Nephron (organoid): ENCODE measurements at regions not wholly inside any gene's neighbourhood (a gene's known extent, or its start where the extent isn't known, plus 50 kb on each side); places are given as distances from the start of the nearest gene placed in this dataset.
"Not testable (repeated sequence)": the region's sequence is repeated elsewhere in the genome, so short reads cannot be mapped to it uniquely, and the experiment has no call there.

Source experiments
- H3K27ac Mint-ChIP-seq, 3 experiments: 2 replicates each; pipeline ENCODE4 v1.8.0; 2020; ENCODE audit warnings: mixed read lengths in 3 of 3, mild to moderate bottlenecking in 2 of 3, moderate library complexity in 1 of 3
- H3K27me3 Mint-ChIP-seq: 2 replicates; pipeline ENCODE4 v1.8.0; 2021; ENCODE audit warnings: low read depth, mild to moderate bottlenecking, moderate library complexity, mixed read lengths
- H3K36me3 Mint-ChIP-seq: 2 replicates; pipeline ENCODE4 v1.8.0; 2020; ENCODE audit warnings: low read depth, mixed read lengths
- H3K4me1 Mint-ChIP-seq: 2 replicates; pipeline ENCODE4 v1.8.0; 2020; ENCODE audit warnings: mixed read lengths
- H3K4me3 Mint-ChIP-seq, 3 experiments: 2 replicates each; pipeline ENCODE4 v1.8.0; 2020; ENCODE audit warnings: mild to moderate bottlenecking in 3 of 3, mixed read lengths in 3 of 3, moderate library complexity in 2 of 3
- H3K9me3 Mint-ChIP-seq: 2 replicates; pipeline ENCODE4 v1.8.0; 2020; ENCODE audit warnings: mixed read lengths
- CTCF ChIP-seq, 3 experiments: fragments of 200-600 bp; sonication (generic); IDR thresholded peaks; one replicate each; pipeline ENCODE4 v1.5.0; 2021; ENCODE audit warnings: antibody characterized with exemption in 3 of 3; ENCODE audit not compliant: unreplicated experiment in 3 of 3

DNA sequence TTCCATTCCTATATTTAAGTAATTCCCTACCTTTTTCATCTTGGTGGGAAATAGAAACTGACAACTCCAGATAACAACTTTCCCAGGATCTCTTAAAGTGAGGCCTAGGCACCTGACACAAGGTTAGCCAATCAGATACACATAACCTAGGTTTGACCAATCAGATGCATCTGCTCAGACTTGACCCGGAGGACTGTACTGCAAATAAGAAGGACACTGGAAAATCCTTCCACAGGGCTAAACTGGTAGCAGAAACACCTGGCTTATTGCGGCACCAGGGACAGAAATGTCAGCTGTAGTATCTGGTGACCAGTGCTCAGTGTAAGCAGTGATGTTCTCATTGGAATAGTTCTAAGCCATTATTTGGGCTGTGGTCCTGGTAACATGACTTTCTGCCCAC is 204.5 kb upstream of the SLCO3A1 start:
- no peaks in the 10 kb centered on the region for H3K27me3 Mint-ChIP-seq
- no peaks in the 10 kb centered on the region for H3K4me1 Mint-ChIP-seq
- TF ChIP-seq CTCF (IDR thresholded peaks at IDR 0.05; ENCODE audit: unreplicated experiment in 3 of 3), result no peak
- no peak overlapping the region for H3K4me3 Mint-ChIP-seq
- H3K36me3 Mint-ChIP-seq, result no peaks in the 10 kb centered on the region
- H3K27ac Mint-ChIP-seq, result no peak overlapping the region
- H3K9me3 Mint-ChIP-seq, result peaks cover 3% of the 10 kb centered on the region

DNA sequence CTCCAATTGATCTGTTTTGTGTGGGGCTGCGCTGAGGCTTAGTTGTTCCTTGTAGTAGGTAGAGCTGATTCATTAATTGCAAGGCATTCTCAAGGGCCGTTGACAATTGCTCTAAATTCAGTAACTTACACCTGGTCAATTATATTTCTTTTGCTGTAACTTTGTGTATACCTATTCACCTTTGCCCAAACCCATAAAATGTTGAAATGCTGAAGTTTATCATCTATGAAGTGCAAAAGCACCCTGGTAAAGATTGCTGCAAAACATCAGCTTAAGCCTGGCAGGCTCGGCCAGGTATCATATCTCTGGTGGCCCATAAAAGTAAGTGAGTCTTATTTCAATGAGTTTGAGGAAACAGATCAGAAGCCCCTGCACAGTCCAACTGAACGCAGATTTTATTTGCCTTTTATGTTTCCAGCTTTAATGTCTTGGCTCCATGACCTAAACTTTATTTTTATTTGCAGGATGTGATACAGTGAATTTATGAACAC is 203.6 kb upstream of the SLCO3A1 start:
- H3K36me3 Mint-ChIP-seq, result no peaks in the 10 kb centered on the region
- H3K27ac Mint-ChIP-seq, result no peak overlapping the region
- H3K4me1 Mint-ChIP-seq, result no peaks in the 10 kb centered on the region
- H3K27me3 Mint-ChIP-seq, result no peaks in the 10 kb centered on the region
- TF ChIP-seq CTCF (IDR thresholded peaks at IDR 0.05; ENCODE audit: unreplicated experiment in 3 of 3), result no peak
- peaks cover 3% of the 10 kb centered on the region for H3K9me3 Mint-ChIP-seq
- no peak overlapping the region for H3K4me3 Mint-ChIP-seq

GRCh38 chr15:91651251-91651650 is 202.3 kb upstream of the SLCO3A1 start:
- TF ChIP-seq CTCF (IDR thresholded peaks at IDR 0.05; ENCODE audit: unreplicated experiment in 3 of 3), result no peak
- H3K27ac Mint-ChIP-seq, result no peak overlapping the region
- H3K4me3 Mint-ChIP-seq, result no peak overlapping the region
- peaks cover 6% of the 10 kb centered on the region for H3K9me3 Mint-ChIP-seq
- no peaks in the 10 kb centered on the region for H3K36me3 Mint-ChIP-seq
- H3K4me1 Mint-ChIP-seq, result no peaks in the 10 kb centered on the region
- H3K27me3 Mint-ChIP-seq, result no peaks in the 10 kb centered on the region

GRCh38 chr15:91652610-91653207 is 200.8 kb upstream of the SLCO3A1 start:
- no peak for TF ChIP-seq CTCF (IDR thresholded peaks at IDR 0.05; ENCODE audit: unreplicated experiment in 3 of 3)
- Mint-ChIP-seq H3K4me3 (no peak overlapping the region), H3K4me1 (no peaks in the 10 kb centered on the region), H3K36me3 (no peaks in the 10 kb centered on the region), H3K27me3 (no peaks in the 10 kb centered on the region), H3K9me3 (peaks cover 6% of the 10 kb centered on the region), H3K27ac (no peak overlapping the region)

DNA sequence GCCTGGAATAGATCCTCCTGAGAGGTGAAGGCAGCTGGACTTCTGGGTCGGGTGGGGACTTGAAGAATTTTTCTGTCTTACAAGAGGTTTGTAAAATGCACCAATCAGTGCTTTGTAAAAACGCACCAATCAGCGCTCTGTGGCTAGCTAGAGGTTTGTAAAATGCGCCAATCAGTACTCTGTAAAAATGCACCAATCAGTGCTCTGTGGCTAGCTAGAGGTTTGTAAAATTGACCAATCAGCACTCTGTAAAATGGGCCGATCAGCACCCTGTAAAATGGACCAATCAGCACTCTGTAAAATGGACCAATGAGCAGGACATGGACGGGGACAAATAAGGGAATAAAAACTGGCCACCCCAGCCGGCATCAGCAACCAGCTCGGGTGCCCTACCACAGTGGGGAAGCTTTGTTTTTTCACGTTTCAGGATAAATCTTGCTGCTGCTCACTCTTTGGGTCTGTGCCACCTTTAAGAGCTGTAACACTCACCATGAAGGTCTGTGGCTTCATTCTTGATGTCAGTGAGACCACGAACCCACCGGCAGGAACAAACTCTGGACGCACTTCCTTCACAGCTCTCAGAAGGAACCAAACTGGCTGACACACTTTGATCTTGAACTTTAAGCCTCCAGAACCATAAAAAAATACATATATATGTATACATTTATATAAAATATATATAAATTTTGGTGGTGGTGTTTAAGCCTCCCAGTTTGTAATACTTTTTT is 197.8 kb upstream of the SLCO3A1 start:
- not testable (repeated sequence) for H3K4me1 Mint-ChIP-seq, H3K4me3 Mint-ChIP-seq, H3K27me3 Mint-ChIP-seq, H3K9me3 Mint-ChIP-seq, H3K36me3 Mint-ChIP-seq, H3K27ac Mint-ChIP-seq

GRCh38 chr15:91660174-91660649 is 193.3 kb upstream of the SLCO3A1 start:
- no peaks in the 10 kb centered on the region for H3K4me1 Mint-ChIP-seq
- no peaks in the 10 kb centered on the region for H3K27me3 Mint-ChIP-seq

More at GRCh38 chr15:91660174-91660649, 193.3 kb upstream of the SLCO3A1 start:
- Mint-ChIP-seq H3K4me3 (no peak overlapping the region), H3K36me3 (no peaks in the 10 kb centered on the region), H3K9me3 (peaks cover 2% of the 10 kb centered on the region), H3K27ac (no peak overlapping the region)
- TF ChIP-seq CTCF (IDR thresholded peaks at IDR 0.05; ENCODE audit: unreplicated experiment in 3 of 3), result no peak
